ENCODE measurements at regions not wholly inside any gene's neighbourhood (a gene's known extent, or its start where the extent isn't known, plus 50 kb on each side); places are given as distances from the start of the nearest gene placed in this dataset.

DNA sequence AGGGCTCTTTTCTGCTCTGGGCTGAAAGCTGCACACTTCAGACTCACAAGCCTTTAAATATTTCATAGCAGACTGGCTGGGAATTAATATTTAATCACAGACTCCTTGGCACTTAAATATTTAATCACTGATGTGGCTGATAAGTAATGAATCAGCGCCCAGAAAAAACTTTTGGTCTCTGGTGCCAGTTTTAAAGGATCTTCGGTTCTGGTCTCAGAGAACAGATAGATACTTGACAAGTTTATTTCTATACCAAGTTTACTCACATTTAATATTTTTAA lies 201.2 kb downstream of the MYCN start:
- TF ChIP-seq, protein P1, sequence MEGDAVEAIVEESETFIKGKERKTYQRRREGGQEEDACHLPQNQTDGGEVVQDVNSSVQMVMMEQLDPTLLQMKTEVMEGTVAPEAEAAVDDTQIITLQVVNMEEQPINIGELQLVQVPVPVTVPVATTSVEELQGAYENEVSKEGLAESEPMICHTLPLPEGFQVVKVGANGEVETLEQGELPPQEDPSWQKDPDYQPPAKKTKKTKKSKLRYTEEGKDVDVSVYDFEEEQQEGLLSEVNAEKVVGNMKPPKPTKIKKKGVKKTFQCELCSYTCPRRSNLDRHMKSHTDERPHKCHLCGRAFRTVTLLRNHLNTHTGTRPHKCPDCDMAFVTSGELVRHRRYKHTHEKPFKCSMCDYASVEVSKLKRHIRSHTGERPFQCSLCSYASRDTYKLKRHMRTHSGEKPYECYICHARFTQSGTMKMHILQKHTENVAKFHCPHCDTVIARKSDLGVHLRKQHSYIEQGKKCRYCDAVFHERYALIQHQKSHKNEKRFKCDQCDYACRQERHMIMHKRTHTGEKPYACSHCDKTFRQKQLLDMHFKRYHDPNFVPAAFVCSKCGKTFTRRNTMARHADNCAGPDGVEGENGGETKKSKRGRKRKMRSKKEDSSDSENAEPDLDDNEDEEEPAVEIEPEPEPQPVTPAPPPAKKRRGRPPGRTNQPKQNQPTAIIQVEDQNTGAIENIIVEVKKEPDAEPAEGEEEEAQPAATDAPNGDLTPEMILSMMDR (conservative IDR thresholded peaks at IDR 0.05; ENCODE audit: low read depth, low read length), result no peak
- no peak overlapping the region for H3K4me3 ChIP-seq (ENCODE audit: low read depth, low read length)
- no peak for DNase-seq (ENCODE audit: low read depth)

DNA sequence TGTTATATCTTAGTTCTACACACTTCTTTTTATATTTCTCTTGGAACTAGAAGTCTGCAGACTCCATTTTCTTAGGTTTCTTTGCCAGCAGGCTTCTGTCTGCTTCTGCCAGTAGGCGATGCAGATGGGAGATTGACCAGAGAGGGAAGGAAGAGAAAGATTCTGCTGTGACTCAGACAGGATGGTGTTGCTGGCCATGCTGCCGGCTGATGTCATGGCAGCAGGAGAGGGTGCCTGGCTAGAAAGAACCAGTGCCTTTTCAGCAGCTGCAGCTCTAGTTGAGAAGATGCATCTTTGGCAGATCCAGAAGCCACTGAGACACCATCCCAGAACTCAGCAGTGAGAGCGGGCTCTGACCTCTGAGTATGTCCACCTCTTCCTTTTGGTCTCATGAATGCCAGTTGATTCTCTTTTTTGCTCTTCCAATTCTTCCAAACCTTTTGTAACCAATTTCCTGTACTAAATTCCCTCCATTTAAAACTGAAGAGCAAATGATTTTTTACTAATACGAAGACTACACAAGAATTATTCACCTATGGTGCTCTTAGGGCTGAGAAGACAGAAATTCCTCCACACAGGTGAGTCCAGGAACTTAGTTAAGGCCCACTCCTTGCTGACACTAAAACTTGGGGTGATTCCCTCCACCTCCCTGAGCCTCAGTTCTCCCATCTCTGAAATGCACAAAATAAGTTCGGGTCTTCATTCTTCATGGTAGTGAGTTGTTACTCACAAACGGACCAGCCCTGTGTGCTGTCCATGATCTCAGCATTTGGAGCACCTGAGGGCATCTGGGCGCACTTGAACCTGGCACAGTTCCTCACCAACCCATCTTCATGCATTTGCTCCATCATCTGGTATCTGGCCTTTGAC lies 200.7 kb downstream of the MYCN start:
- no peak for DNase-seq (ENCODE audit: low read depth)
- no peak overlapping the region for H3K4me3 ChIP-seq (ENCODE audit: low read depth, low read length)

DNA sequence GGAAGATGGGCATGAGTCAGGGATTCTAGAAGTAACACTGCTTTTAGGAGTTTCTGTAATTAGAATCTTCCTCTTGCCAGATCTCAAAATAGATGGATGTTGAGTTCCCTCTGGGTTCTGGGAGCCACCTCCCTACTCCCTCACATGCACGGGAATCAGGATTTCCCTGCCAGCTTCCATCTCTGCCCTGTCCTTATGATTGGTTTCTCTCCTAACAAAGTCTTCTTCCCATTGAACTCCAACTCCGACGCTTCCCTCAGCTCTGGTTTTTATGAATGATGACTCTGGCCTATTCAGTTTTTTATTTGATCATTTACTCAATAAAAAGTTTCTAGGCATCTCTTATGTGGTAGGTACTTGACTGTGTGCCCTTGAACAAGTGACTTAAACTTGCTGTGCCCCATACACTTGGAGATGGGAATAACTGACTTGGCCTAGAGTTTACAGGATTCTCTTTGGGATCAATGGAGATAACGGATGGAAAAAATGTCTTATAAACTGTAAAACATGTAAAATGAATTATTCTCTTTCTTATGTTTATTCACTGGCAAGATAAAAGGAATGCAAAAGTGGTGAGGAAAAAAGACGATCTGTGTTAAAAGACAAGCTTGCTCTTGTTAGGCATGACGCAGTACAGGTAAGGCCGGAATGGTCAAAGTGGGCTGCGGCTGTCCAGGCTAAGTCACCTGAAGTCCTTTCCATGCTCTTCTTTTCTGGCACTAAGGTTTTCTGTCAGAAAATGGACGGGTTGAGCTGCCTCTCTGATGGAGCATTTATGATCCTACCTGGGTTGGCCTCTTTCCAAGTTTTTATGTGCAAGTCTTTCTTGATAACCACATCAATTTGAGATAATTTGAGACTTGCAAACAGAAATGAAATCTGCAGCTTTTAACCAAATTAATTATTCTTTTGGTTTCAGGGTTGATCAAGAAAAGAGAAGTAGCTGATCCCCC lies 199.6 kb downstream of the MYCN start:
- TF ChIP-seq, protein P1 (conservative IDR thresholded peaks at IDR 0.05; ENCODE audit: low read depth, low read length), result no peak
- no peak overlapping the region for H3K4me3 ChIP-seq (ENCODE audit: low read depth, low read length)
- no peak for DNase-seq (ENCODE audit: low read depth)

More for the DNA sequence above, 200.7 kb downstream of the MYCN start:
- TF ChIP-seq, protein P1 (conservative IDR thresholded peaks at IDR 0.05; ENCODE audit: low read depth, low read length), result no peak

DNA sequence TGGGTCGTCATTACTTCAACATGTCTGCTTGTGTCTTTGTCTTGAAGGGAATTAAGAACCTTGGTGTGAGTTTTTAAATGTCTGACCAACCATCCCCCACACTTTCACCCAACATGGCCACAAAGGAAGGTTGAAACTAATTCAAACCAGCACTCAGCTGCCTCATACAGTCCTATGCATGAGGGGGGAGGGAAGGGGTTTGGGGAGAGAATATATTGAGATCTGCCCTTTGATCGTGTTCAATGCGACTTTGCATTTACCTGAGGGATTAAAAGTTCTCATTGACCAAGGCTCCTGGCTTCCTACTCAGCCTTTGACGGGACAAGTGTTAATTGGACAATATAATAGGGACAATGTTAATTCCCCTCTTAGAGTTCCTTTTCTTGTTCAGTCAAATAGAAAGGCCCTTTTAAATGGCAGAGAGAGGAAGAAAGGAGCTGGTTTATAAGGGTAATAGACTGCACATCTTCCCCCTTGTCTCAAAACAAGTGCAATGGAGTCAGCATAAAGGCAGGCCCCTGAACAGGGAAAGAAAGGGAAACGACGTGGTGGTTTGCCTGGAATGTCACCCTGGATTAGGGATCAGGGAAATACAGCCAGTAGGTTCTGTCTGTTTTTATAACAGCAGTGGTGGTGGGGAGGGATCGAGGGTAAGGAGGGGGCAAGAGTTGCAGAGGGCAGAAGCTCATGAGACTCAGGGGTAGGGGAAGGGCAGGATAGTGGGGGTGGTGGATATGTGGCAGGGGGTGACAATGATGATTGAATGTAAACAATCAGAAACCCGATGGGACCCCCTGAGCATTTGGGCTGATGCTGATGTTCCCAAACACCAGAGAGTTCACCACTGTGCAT lies 198.7 kb downstream of the MYCN start:
- DNase-seq (ENCODE audit: low read depth), result no peak
- no peak overlapping the region for H3K4me3 ChIP-seq (ENCODE audit: low read depth, low read length)
- TF ChIP-seq, protein P1 (conservative IDR thresholded peaks at IDR 0.05; ENCODE audit: low read depth, low read length), result no peak

DNA sequence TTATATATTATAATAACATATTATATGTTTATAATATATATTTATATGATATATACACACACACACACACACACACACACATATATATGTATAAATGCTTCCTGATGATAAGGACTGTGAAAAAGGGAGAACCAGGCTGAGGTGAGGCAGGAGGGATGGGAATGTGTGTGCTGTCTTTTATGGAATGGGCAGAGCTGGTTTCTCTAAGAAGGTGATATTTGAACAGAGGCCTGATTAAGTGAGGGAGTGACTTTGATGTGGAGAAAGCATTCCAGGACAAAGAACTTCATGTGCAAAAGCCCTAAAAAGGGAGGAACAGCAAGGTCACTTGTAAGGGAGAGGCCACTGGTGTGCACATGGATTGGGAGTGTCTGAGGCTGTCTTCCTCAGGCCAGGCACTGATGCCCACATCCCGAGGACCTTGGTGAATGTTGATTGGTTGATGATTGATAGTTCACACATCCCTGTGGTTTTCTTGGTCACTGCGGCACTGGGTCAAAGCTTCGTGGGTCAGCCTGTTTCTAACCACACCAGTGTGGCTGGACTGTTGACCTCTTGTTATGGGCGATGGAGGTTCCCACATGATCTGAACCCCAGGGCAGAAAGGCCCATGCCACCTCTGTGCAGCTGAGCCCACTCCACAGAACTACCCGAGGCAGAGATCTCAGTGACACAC lies 196.9 kb downstream of the MYCN start:
- H3K4me3 ChIP-seq (ENCODE audit: low read depth, low read length), result no peak overlapping the region
- no peak for DNase-seq (ENCODE audit: low read depth)
- TF ChIP-seq, protein P1 (conservative IDR thresholded peaks at IDR 0.05; ENCODE audit: low read depth, low read length), result no peak

DNA sequence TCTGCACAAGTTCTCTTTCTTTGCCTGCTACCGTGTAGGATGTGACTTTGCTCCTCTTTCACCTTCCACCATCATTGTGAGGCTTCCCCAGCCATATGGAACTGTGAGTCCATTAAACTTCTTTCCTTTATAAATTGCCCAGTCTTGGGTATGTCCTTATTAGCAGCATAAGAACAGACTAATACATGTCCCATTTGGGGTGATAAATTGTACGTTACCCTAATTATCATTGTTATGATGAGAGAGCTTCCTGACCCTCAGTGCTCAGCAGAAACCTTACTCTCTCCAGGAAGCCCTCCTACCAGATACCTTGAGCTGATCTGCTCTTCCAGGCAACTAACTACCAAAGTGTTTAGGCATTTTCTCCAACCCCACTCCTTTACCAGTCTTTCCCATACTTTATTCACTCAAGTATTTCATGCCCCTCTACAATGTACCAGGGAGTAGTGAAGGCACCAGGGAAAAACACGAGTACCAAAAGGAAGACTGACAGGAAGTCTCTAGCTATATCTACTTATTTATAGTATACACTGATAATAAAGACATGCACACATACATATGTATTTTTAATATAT lies 196.2 kb downstream of the MYCN start:
- DNase-seq (ENCODE audit: low read depth), result no peak
- no peak overlapping the region for H3K4me3 ChIP-seq (ENCODE audit: low read depth, low read length)
- TF ChIP-seq, protein P1 (conservative IDR thresholded peaks at IDR 0.05; ENCODE audit: low read depth, low read length), result no peak

Data from choroid plexus epithelial cell (primary cell).